NT2/D1 (cell line): ENCODE measurements at regions not wholly inside any gene's neighbourhood (a gene's known extent, or its start where the extent isn't known, plus 50 kb on each side); places are given as distances from the start of the nearest gene placed in this dataset.

Experiments
- YY1 ChIP-seq: IDR thresholded peaks from 2 replicates; pipeline ENCODE4 v1.6.1; 2011; ENCODE audit not compliant: insufficient read length, insufficient read depth
- ZNF274 ChIP-seq: IDR thresholded peaks from 2 replicates; pipeline ENCODE4 v1.6.1; 2011; ENCODE audit warnings: mild to moderate bottlenecking, low read depth, low read length

- TF ChIP-seq ZNF274, result no peak
- no peak for TF ChIP-seq YY1
Observed at GRCh38 chr13:31922724-31923123, 108.8 kb upstream of the FRY start.
